Fibroblast of lung (primary cell): ENCODE measurements at regions not wholly inside any gene's neighbourhood (a gene's known extent, or its start where the extent isn't known, plus 50 kb on each side); places are given as distances from the start of the nearest gene placed in this dataset.

Source experiments
- DNase-seq, 2 donors: peaks; one replicate each; pipeline versions ENCODE4 v3.0.0 to v3.0.0-alpha.2; 2010; ENCODE audit warnings: low read depth in 2 of 2
- H2AFZ ChIP-seq: 2 replicates; pipeline ENCODE4 v1.5.1; 2012; ENCODE audit warnings: low read length, control low read depth, inconsistent platforms
- H3K27ac ChIP-seq: 2 replicates; pipeline ENCODE4 v1.5.1; 2011; ENCODE audit warnings: low read length, control low read depth; ENCODE audit not compliant: insufficient read depth
- H3K27me3 ChIP-seq: 2 replicates; pipeline ENCODE4 v1.5.1; 2011; ENCODE audit warnings: mild to moderate bottlenecking, low read length; ENCODE audit not compliant: control insufficient read depth, insufficient read depth
- H3K36me3 ChIP-seq: 2 replicates; pipeline ENCODE4 v1.5.1; 2011; ENCODE audit warnings: low read length; ENCODE audit not compliant: control insufficient read depth, insufficient read depth
- H3K4me1 ChIP-seq: 2 replicates; pipeline ENCODE4 v1.5.1; 2011; ENCODE audit warnings: low read length; ENCODE audit not compliant: control insufficient read depth, insufficient read depth; ENCODE audit errors: extremely low read depth
- H3K4me2 ChIP-seq: 2 replicates; pipeline ENCODE4 v1.5.1; 2011; ENCODE audit warnings: low read length, control low read depth; ENCODE audit not compliant: insufficient read depth; ENCODE audit errors: extremely low read depth
- H3K4me3 ChIP-seq, 4 experiments: fragments of 200-600 bp in 1 of 4; sonication (generic) in 1 of 4; replicated peaks in 1 of 4; 2 replicates each; pipeline ENCODE4 v1.5.1; 2011 to 2016; ENCODE audit warnings: low read length in 4 of 4, low read depth in 3 of 4, mild to moderate bottlenecking in 3 of 4, control low read depth in 2 of 4, inconsistent platforms in 1 of 4, mixed read lengths in 1 of 4; ENCODE audit not compliant: insufficient read depth in 1 of 4; ENCODE audit errors: control extremely low read depth in 1 of 4
- H3K79me2 ChIP-seq: 2 replicates; pipeline ENCODE4 v1.5.1; 2012; ENCODE audit warnings: mild to moderate bottlenecking, low read length, inconsistent platforms; ENCODE audit not compliant: control insufficient read depth, insufficient read depth
- H3K9ac ChIP-seq: 2 replicates; pipeline ENCODE4 v1.5.1; 2011; ENCODE audit warnings: mild to moderate bottlenecking, low read length, control low read depth; ENCODE audit not compliant: insufficient read depth
- H3K9me3 ChIP-seq: 2 replicates; pipeline ENCODE4 v1.5.1; 2012; ENCODE audit warnings: low read depth, low read length; ENCODE audit not compliant: control insufficient read depth, insufficient read depth
- H4K20me1 ChIP-seq: 2 replicates; pipeline ENCODE4 v1.5.1; 2011; ENCODE audit warnings: low read length; ENCODE audit not compliant: control insufficient read depth, insufficient read depth; ENCODE audit errors: extremely low read depth
- EZH2 ChIP-seq: IDR thresholded peaks from 2 replicates; pipeline ENCODE4 v1.5.1; 2012; ENCODE audit warnings: low read length, control low read depth, mild to moderate bottlenecking; ENCODE audit errors: missing control alignments
- TF ChIP-seq, protein P1 (sequence below), 2 donors: IDR thresholded peaks in 1 of 2; conservative IDR thresholded peaks in 1 of 2; 1 replicate in 1 of 2; 2 replicates in 1 of 2; pipeline ENCODE4 v1.5.1; 2011 to 2012; ENCODE audit warnings: low read length in 2 of 2, control low read depth in 1 of 2, inconsistent platforms in 1 of 2, low read depth in 1 of 2, mild to moderate bottlenecking in 1 of 2

GRCh38 chr12:73374360-73374759, 1102.2 kb downstream of the TRHDE start:
- Histone ChIP-seq H3K4me2 (no peak overlapping the region), H3K4me1 (no peaks in the 10 kb centered on the region), H3K36me3 (no peaks in the 10 kb centered on the region), H3K4me3 (no peak overlapping the region), H4K20me1 (no peaks in the 10 kb centered on the region), H3K27ac (no peak overlapping the region), H2AFZ (no peak overlapping the region), H3K27me3 (no peaks in the 10 kb centered on the region), H3K9ac (no peak overlapping the region), H3K79me2 (no peaks in the 10 kb centered on the region), H3K9me3 (no peaks in the 10 kb centered on the region)
- DNase-seq: no peak
- TF ChIP-seq, protein P1, sequence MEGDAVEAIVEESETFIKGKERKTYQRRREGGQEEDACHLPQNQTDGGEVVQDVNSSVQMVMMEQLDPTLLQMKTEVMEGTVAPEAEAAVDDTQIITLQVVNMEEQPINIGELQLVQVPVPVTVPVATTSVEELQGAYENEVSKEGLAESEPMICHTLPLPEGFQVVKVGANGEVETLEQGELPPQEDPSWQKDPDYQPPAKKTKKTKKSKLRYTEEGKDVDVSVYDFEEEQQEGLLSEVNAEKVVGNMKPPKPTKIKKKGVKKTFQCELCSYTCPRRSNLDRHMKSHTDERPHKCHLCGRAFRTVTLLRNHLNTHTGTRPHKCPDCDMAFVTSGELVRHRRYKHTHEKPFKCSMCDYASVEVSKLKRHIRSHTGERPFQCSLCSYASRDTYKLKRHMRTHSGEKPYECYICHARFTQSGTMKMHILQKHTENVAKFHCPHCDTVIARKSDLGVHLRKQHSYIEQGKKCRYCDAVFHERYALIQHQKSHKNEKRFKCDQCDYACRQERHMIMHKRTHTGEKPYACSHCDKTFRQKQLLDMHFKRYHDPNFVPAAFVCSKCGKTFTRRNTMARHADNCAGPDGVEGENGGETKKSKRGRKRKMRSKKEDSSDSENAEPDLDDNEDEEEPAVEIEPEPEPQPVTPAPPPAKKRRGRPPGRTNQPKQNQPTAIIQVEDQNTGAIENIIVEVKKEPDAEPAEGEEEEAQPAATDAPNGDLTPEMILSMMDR (conservative IDR thresholded peaks at IDR 0.05 in 1 of 2, IDR thresholded peaks at IDR 0.05 in 1 of 2; ENCODE audit: low read depth in 1 of 2, low read length in 2 of 2): no peak
- TF ChIP-seq EZH2: no peak

DNA sequence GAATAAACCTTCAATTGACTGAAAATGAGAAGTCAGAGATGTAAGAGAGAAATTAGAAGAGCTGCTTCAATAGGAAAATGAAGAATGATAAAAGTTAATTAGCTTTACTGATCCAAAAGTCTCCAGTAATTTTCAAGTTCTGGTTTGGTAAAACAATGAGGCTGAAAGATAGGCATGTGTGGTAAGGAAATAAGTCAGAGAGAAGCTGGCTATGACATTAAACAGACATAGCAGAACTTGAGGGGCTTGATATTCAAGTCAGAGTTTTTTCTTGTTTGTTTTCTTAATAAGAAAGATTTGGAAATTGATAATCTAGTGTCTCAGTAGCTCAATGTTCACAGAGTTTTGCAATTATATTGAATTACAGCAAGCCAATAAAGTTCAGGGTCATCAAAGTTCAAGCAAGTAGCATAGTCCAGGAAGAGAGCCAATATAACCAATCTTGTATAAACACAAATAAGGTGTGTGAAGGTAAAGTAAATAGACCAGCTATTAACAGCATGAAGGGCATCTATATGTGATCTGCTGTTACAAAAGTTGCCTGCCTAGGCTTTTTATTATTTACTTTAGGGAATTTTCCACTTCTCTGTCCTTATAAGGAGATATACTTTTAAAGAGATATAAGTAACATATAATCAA, 1111.5 kb downstream of the TRHDE start:
- no peaks in the 10 kb centered on the region for H3K27me3 ChIP-seq
- H3K36me3 ChIP-seq: no peaks in the 10 kb centered on the region
- TF ChIP-seq, protein P1 (conservative IDR thresholded peaks at IDR 0.05 in 1 of 2, IDR thresholded peaks at IDR 0.05 in 1 of 2; ENCODE audit: low read depth in 1 of 2, low read length in 2 of 2): no peak
- no peak for TF ChIP-seq EZH2
- H3K9me3 ChIP-seq: no peaks in the 10 kb centered on the region
- no peak overlapping the region for H3K4me3 ChIP-seq
- no peak overlapping the region for H3K27ac ChIP-seq
- no peak for DNase-seq
- no peak overlapping the region for H3K9ac ChIP-seq
- no peak overlapping the region for H3K4me2 ChIP-seq
- no peaks in the 10 kb centered on the region for H3K4me1 ChIP-seq
- no peaks in the 10 kb centered on the region for H4K20me1 ChIP-seq
- no peak overlapping the region for H2AFZ ChIP-seq
- no peaks in the 10 kb centered on the region for H3K79me2 ChIP-seq

DNA sequence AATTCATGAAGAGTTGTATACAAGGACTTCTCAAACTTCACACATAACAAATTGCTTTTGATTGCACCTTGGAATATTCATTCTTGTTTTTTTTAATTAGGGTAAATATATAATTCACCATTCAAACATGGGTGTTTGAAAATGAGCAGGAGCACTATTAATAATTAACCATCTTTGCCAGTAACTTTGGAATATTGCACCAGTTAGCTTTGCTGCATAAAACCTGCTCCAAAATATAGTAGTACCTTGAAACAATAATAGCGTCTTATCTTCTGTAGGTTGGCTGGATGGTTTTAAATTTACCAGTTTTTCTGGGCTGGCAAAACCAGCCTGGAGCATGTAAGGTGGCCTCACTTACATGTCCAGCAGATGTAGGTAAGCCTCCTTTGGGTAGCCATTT, 1112.4 kb downstream of the TRHDE start:
- Histone ChIP-seq H3K9me3 (no peaks in the 10 kb centered on the region), H3K79me2 (no peaks in the 10 kb centered on the region), H3K36me3 (no peaks in the 10 kb centered on the region), H3K9ac (no peak overlapping the region), H3K4me2 (no peak overlapping the region), H3K4me3 (no peak overlapping the region), H3K27me3 (no peaks in the 10 kb centered on the region), H3K4me1 (no peaks in the 10 kb centered on the region), H4K20me1 (no peaks in the 10 kb centered on the region), H2AFZ (no peak overlapping the region), H3K27ac (no peak overlapping the region)
- DNase-seq: no peak
- TF ChIP-seq EZH2: no peak
- TF ChIP-seq, protein P1 (conservative IDR thresholded peaks at IDR 0.05 in 1 of 2, IDR thresholded peaks at IDR 0.05 in 1 of 2; ENCODE audit: low read depth in 1 of 2, low read length in 2 of 2): no peak
